Psoas muscle (tissue), 7 donors: ENCODE measurements at regions not wholly inside any gene's neighbourhood (a gene's known extent, or its start where the extent isn't known, plus 50 kb on each side); places are given as distances from the start of the nearest gene placed in this dataset.

ENCODE experiments used
- ATAC-seq, 4 donors: fragments of 200-7000 bp; cut with Tn5 transposase; one replicate each; pipeline ENCODE4 v1.9.1; 2020; ENCODE audit warnings: moderate library complexity in 3 of 4, mild to moderate bottlenecking in 2 of 4
- DNase-seq, 2 donors: peaks; one replicate each; pipeline ENCODE4 v3.0.0-alpha.2; 2020
- H3K27ac ChIP-seq: fragments of 200-600 bp; one replicate; pipeline ENCODE4 v1.8.0; 2022
- H3K27me3 ChIP-seq, 3 donors: fragments of 200-600 bp in 1 of 3; one replicate each; pipeline versions ENCODE4 v1.6.1 to v1.8.0; 2013 to 2022; ENCODE audit warnings: low read length in 2 of 3, mild to moderate bottlenecking in 2 of 3, moderate library complexity in 1 of 3; ENCODE audit not compliant: insufficient read depth in 3 of 3
- H3K36me3 ChIP-seq, 2 donors: fragments of 200-600 bp in 1 of 2; one replicate each; pipeline versions ENCODE4 v1.6.1 to v1.8.0; 2013 to 2022; ENCODE audit warnings: low read depth in 1 of 2, mild to moderate bottlenecking in 1 of 2, moderate library complexity in 1 of 2; ENCODE audit not compliant: insufficient read depth in 1 of 2
- H3K4me1 ChIP-seq: fragments of 200-600 bp; one replicate; pipeline ENCODE4 v1.8.0; 2022
- H3K4me3 ChIP-seq: fragments of 200-600 bp; one replicate; pipeline ENCODE4 v1.8.0; 2022; ENCODE audit warnings: mild to moderate bottlenecking
- H3K9me3 ChIP-seq: fragments of 200-600 bp; one replicate; pipeline ENCODE4 v1.8.0; 2022
- WGBS, 3 donors: extraction: QIAGEN DNeasy Blood & Tissue Kit; methylation state at CpG; one replicate each; pipeline versions ENCODE4 v1.1.6 to v1.1.7; 2013; 5-methylcytosine and 5-hydroxymethylcytosine counted together
- intact Hi-C, 2 donors: fragments of 100-400 bp; cut with DNase I; formaldehyde crosslinking; loops; one replicate each; pipeline versions ENCODE4 v1.11.0 to v1.14.2; 2022
- TF ChIP-seq, protein P1 (sequence below): fragments of 200-600 bp; IDR thresholded peaks from one replicate; pipeline ENCODE4 v1.8.0; 2022; ENCODE audit warnings: antibody characterized with exemption
- donor health status: healthy with polysubstance abuse.
- donor health status: DM: no; HTN: no; CAD: no; lungs with moderate emphysema.
- donor health status: Bipolar disorder and iron deficiency.
- donor health status: healthy.
- donor health status: DM: yes; HTN: yes; CAD: no.
- donor health status: DM: no; HTN: no; CAD: no.
- donor health status: DM: yes; HTN: yes; CAD: no.

DNA sequence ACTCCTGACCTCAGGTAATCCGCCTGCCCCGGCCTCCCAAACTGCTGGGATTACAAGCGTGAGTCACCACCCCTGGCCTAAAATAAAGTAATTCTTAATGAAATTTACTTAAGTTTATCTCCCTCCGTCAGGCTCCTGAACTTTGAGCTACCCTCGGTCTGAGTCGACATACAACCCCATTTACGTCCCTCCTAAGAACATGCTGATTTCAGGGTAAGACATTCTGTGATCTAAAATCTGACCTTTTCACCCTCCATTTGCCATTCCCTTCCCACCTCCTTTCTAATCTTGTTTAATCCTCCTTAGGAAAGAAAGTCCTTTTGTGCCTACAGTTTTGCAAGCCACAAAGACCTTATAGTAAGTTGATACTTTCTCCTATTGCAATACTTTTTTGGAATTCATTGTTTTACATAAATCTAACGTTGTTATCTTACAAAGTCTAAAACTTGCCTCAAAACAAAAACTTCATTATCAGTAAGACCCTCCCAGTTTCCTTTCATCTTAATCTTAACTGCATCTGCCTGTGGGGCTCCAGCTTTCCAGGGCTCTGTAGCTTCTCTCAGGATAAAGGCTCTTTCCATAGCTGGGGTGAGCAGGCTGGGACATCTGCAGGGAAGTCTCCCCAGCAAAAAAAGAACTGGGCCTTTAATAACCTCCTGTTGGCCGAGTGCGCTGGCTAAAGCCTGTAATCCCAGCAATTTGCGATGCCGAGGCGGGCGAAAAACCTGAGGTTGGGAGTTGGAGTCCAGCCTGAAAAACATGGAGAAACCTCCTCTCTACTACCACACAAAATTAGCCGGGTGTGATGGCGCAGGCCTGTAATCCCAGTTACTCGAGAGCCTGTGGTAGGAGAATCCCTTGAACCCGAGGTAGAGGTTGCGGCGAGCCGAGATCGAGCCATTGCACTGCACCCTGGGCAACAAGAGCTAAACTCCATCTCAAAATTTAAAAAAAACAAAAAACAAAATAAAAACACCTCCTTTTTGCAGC is 143.1 kb downstream of the ZNF737 start:
- intact Hi-C loops, result no loop called here
- Histone ChIP-seq H3K27ac (peak overlapping the region; percentile 63), H3K4me1 (no peaks in the 10 kb centered on the region), H3K4me3 (peak overlapping the region; percentile 66), H3K9me3 (peaks cover 6% of the 10 kb centered on the region), H3K36me3 (no peaks in the 10 kb centered on the region), H3K27me3 (peaks cover 0 to 9% (median 3%) of the 10 kb centered on the region in 3 donors)
- TF ChIP-seq, protein P1, sequence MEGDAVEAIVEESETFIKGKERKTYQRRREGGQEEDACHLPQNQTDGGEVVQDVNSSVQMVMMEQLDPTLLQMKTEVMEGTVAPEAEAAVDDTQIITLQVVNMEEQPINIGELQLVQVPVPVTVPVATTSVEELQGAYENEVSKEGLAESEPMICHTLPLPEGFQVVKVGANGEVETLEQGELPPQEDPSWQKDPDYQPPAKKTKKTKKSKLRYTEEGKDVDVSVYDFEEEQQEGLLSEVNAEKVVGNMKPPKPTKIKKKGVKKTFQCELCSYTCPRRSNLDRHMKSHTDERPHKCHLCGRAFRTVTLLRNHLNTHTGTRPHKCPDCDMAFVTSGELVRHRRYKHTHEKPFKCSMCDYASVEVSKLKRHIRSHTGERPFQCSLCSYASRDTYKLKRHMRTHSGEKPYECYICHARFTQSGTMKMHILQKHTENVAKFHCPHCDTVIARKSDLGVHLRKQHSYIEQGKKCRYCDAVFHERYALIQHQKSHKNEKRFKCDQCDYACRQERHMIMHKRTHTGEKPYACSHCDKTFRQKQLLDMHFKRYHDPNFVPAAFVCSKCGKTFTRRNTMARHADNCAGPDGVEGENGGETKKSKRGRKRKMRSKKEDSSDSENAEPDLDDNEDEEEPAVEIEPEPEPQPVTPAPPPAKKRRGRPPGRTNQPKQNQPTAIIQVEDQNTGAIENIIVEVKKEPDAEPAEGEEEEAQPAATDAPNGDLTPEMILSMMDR, result no peak
- DNase-seq (peak in 1 of 2 donors; percentile 48), ATAC-seq (no peak)
- 55 to 68% (median 65%) methylated on average over 22 of the region's 22 CpGs for WGBS, 3 donors

DNA sequence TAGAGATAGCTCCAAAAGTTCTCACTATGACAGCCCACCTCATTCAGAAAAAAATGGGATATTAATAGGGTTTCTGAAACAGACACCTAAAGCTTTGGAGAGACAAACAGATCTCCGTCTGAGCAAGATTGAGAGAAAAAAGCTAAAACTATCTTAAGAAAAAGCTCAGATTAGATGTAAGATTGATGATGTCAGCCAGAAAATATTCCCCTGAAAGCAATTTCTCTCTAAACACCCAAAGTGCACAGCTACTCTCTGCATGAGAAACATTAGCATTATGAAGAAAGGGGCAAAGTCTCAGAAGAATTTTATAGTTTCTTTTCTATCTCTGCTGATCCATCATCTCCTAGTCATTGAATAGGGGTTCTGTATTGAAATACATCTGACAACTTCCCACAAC is 148.9 kb downstream of the ZNF737 start:
- Histone ChIP-seq H3K4me1 (no peaks in the 10 kb centered on the region), H3K4me3 (no peak overlapping the region), H3K27me3 (no peaks in the 10 kb centered on the region), H3K9me3 (no peaks in the 10 kb centered on the region), H3K36me3 (no peaks in the 10 kb centered on the region), H3K27ac (no peak overlapping the region)
- DNase-seq, result no peak
- ATAC-seq, result no peak
- intact Hi-C loops, result no loop called here
- TF ChIP-seq, protein P1, result no peak
- 79 to 89% (median 82%) methylated on average over 1 of the region's 1 CpG for WGBS, 3 donors

DNA sequence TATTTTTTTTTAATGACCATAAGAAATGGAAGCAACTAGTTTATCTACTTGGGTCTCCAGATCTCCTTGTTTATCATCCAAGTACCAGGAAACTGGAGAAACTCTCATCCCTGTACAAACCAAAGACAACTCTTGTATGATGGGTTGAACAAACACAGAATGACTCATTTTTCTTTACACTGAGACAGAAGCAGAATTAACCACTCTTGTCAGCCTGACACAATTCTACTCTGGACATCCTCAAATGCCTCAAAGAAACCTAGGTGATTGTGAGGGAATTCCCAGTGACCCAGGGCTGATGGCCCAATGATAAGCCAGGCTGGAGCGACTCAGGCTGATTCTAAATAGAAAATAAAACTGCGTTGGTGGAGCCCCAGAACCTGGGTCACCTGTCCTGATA is 151.5 kb downstream of the ZNF737 start:
- TF ChIP-seq, protein P1, result no peak
- intact Hi-C loops, result no loop called here
- no peak for DNase-seq
- no peak overlapping the region for H3K4me3 ChIP-seq
- H3K27ac ChIP-seq, result no peak overlapping the region
- H3K36me3 ChIP-seq, result no peaks in the 10 kb centered on the region
- no peak for ATAC-seq
- WGBS, 3 donors, result 93 to 94% (median 93%) methylated on average over 2 of the region's 2 CpGs
- H3K27me3 ChIP-seq, result no peaks in the 10 kb centered on the region
- no peaks in the 10 kb centered on the region for H3K9me3 ChIP-seq
- no peaks in the 10 kb centered on the region for H3K4me1 ChIP-seq

DNA sequence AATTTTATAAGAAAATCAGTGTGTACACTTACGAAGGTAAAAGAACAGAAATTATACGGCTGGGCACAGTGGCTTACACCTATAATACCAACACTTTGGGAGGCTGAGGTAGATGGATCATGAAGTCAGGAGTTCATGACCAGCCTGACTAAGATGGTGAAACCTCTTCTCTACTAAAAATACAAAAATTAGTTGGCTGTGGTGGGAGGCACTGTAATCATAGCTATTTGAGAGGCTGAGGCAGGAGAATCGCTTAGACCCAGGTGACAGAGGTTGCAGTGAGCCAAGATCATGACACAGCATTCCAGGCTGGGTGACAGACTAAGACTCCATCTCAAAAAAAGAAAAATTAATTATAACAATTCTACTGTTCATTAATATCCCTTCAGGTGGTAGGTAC is 151.9 kb downstream of the ZNF737 start:
- no peaks in the 10 kb centered on the region for H3K4me1 ChIP-seq
- WGBS, 3 donors, result 93 to 98% (median 96%) methylated on average over 3 of the region's 3 CpGs
- H3K36me3 ChIP-seq, result no peaks in the 10 kb centered on the region
- H3K27ac ChIP-seq, result no peak overlapping the region
- no peak for ATAC-seq
- no peaks in the 10 kb centered on the region for H3K9me3 ChIP-seq
- TF ChIP-seq, protein P1, result no peak
- no peaks in the 10 kb centered on the region for H3K27me3 ChIP-seq
- intact Hi-C loops, result no loop called here
- DNase-seq, result no peak
- H3K4me3 ChIP-seq, result no peak overlapping the region
